DMS 273 treated with DMSO at 0.1 percent for 48 hours (cell line): ENCODE measurements at regions not wholly inside any gene's neighbourhood (a gene's known extent, or its start where the extent isn't known, plus 50 kb on each side); places are given as distances from the start of the nearest gene placed in this dataset.
"Not testable (repeated sequence)": the region's sequence is repeated elsewhere in the genome, so short reads cannot be mapped to it uniquely, and the experiment has no call there.

Source experiments
- DNase-seq: peaks from one replicate; lab custom pipeline; 2025; lab: John Stamatoyannopoulos, UW

GRCh38 chr16:17747081-17747756 is 276.5 kb upstream of the XYLT1 start:
- no peak for DNase-seq

GRCh38 chr16:17744921-17745572 is 274.3 kb upstream of the XYLT1 start:
- no peak for DNase-seq

- DNase-seq: no peak
Measured at GRCh38 chr16:17743578-17743977, 272.8 kb upstream of the XYLT1 start.

- no peak for DNase-seq
Measured at GRCh38 chr16:17743158-17743557, 272.4 kb upstream of the XYLT1 start.

- DNase-seq: not testable (repeated sequence)
Measured at GRCh38 chr16:17735099-17735498, 264.3 kb upstream of the XYLT1 start.

- no peak for DNase-seq
Measured at GRCh38 chr16:17729820-17730219, 259.1 kb upstream of the XYLT1 start.

GRCh38 chr16:17728196-17728595 is 257.4 kb upstream of the XYLT1 start:
- no peak for DNase-seq

GRCh38 chr16:17724242-17724898 is 253.6 kb upstream of the XYLT1 start:
- DNase-seq: no peak

GRCh38 chr16:17723531-17724134 is 252.9 kb upstream of the XYLT1 start:
- DNase-seq: no peak

- DNase-seq: no peak
Measured at GRCh38 chr16:17718495-17718894, 247.7 kb upstream of the XYLT1 start.

GRCh38 chr16:17705847-17706246 is 235.1 kb upstream of the XYLT1 start:
- DNase-seq: no peak

GRCh38 chr16:17696616-17697015 is 225.9 kb upstream of the XYLT1 start:
- DNase-seq: no peak

GRCh38 chr16:17692484-17692883 is 221.7 kb upstream of the XYLT1 start:
- no peak for DNase-seq

- no peak for DNase-seq
Measured at GRCh38 chr16:17691899-17692176, 221.1 kb upstream of the XYLT1 start.

GRCh38 chr16:17691106-17691898 is 220.5 kb upstream of the XYLT1 start:
- DNase-seq: no peak

- DNase-seq: no peak
Measured at GRCh38 chr16:17685447-17685846, 214.7 kb upstream of the XYLT1 start.

GRCh38 chr16:17683281-17683680 is 212.5 kb upstream of the XYLT1 start:
- no peak for DNase-seq

GRCh38 chr16:17676171-17676570 is 205.4 kb upstream of the XYLT1 start:
- no peak for DNase-seq

- DNase-seq: no peak
Measured at GRCh38 chr16:17668386-17668785, 197.6 kb upstream of the XYLT1 start.

- DNase-seq: no peak
Measured at GRCh38 chr16:17666293-17666692, 195.5 kb upstream of the XYLT1 start.

GRCh38 chr16:17658881-17659280 is 188.1 kb upstream of the XYLT1 start:
- no peak for DNase-seq

GRCh38 chr16:17657045-17657444 is 186.3 kb upstream of the XYLT1 start:
- no peak for DNase-seq
